Fibroblast of skin of right quadriceps (primary cell): ENCODE measurements at regions not wholly inside any gene's neighbourhood (a gene's known extent, or its start where the extent isn't known, plus 50 kb on each side); places are given as distances from the start of the nearest gene placed in this dataset.
A peak's percentile ranks its signal among the peaks of the same experiment; 100 is the strongest.
"Not testable (repeated sequence)": the region's sequence is repeated elsewhere in the genome, so short reads cannot be mapped to it uniquely, and the experiment has no call there.

Experiments used
- DNase-seq: peaks from one replicate; pipeline ENCODE4 v3.0.0-alpha.2; 2013

DNA sequence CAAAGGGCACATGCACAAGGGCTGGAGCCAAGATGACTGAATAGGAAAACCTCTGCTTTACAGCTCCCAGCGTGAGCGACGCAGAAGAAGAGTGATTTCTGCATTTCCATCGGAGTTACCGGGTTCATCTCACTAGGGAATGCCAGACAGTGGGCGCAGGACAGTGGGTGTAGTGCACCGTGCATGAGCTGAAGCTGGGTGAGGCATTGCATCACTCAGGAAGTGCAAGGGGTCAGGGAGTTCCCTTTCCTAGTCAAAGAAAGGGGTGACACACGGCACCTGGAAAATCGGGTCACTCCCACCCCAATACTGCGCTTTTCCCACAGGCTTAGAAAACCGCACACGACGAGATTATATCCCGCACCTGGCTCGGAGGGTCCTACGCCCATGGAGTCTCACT, 64.5 kb upstream of the HTR1E start:
- DNase-seq = not testable (repeated sequence)

DNA sequence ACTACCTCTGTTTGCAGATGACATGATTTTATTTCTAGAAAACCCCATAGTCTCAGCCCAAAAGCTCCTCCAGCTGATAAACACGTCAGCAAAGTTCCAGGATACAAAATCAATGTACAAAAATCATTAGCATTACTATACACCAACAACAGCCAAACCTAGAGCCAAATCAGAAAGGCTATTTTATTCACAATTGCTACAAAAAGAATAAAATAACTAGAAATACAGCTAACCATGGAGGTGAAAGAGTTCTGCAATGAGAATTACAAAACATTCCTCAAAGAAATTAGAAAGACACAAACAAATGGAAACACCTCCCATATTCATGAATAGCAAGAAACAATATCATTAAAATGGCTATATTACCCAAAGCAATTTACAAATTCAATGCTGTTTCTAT, 65.6 kb upstream of the HTR1E start:
- no peak for DNase-seq

DNA sequence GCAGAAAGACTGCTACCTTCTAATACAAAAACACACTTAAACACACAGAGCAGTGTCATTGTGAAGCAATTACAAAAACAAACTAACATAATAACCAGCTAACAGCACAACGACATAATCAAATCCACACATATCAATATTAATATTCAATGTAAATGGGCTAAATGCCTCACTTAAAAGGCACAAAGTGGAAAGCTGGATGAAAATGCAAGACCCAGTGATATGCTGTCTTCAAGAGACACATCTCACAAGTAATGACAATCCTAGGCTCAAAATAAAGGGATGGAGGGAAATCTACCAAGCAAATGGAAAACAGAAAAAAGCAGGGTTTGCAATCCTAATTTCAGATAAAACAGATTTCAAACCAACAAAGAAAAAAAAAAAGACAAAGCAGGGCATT, 67.8 kb upstream of the HTR1E start:
- no peak for DNase-seq

DNA sequence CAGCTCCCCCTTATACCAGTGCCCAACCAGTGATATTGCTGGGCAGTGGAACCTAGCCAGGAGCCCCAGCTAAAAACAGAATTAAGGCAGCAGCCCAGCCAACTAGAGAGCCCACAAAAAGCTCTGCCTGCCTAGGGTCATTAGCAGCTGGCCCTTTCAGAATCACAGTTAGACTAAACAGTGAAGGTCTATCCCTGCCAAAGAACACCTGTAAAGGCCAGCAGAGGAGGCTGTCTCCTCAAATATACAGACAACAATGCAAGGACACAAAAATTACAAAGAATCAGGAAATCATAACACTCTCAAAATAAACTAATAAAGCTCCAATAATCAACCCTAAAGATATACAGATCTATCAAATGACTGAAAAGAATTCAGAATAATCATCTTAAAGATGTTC, 77.8 kb upstream of the HTR1E start:
- no peak for DNase-seq

DNA sequence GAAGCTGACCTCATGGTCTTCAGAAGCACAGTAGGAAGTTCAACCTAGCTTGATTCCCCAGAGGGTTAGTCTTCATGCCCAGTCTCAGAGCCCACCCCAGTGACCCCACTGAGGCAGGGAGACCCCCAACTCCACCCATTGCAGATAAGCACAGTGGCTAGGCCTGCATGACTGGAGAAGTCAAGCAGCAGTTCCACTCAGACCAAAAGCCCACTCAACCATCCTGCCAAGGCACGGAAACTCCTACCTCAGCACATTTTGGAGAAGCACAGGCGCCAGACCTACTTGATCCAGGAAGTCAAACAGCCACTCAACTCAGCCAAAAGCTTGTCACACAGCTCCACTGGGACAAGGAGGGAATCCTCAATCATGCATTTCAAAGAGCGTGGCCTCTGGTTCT, 78.4 kb upstream of the HTR1E start:
- no peak for DNase-seq

DNA sequence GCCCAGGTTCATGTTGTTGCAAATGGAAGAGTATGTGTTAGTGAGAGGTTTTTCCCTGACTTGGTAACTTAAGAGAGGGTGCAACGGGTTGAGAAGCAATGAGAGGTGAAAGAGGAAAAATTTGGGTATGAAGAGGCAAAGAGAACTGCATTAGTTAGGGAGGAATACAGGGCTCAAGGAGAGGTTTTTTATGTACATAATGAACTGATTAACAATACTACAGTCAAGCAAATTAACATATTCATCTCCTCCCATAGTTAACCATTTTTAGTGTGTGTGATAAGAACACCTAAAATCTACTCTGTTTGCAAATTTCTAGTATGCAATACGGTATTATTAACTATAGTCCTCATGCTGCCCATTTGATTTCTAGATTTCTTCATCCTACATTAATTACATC, 79.5 kb upstream of the HTR1E start:
- no peak for DNase-seq

DNA sequence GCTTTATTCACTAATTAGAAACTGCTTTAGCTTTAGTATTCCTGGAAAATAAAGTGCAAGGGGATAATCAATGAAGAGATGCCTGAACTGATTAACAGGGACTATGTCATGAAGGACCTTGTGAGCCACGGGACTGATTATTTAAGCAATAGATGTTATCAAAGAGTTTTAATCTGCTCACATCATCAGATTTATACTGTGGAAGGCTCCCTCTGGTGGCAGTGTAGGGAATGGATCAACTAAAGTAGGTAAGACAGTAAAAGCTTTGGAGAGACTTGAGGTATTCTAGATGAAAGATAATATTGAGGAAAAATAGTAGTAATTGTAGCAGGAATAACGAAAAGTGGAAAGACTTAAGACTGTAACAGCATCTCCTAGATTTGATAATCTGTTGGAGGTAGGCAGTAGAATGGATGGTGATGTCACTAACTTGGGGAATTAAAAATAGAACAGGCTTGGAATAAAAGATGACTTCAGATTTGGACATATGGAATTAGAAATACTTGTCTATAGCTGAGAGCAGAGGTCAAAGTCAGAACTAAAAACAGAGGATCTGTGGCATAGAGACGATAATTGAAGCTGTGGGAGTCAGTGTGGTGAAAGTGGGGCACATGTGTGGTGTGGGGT, 80.3 kb upstream of the HTR1E start:
- DNase-seq = peak; percentile 14

DNA sequence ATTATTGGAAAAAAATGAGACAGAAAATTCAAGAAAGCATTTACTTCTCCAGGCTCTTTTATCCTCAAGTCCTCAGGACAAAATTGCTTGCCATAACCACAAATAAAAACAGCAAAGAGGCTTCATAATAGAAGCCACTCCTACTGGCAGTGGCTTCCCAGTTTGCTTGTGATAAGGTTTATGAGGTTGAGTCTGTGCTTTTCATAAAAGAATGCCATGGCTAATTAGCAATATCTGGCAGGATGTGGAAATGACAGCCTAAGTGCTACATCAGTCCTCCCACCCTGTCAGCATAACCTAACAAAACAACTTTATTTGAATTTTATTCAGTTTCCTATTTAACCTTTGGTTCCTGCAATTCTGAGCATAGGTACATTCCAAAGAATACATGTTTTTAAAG, 80.9 kb upstream of the HTR1E start:
- DNase-seq = no peak

DNA sequence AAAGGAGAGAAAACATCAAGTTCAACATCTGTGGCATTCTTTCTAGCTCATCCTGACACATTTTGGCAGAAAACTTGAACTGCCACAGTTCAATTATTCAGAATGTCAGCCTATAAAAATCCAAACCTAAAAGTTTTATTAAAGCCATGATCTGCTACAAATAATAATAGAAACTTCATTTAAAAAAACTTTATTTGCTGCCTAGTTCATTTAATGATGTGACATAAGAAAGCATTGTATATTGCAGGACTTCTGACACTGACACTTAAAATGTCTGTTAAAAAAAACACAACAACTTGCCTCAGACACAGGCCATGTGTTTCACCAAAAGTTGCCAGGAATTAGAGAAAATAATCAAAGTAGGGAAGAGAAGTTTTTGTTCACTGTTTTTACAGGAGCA, 88.3 kb upstream of the HTR1E start:
- no peak for DNase-seq

DNA sequence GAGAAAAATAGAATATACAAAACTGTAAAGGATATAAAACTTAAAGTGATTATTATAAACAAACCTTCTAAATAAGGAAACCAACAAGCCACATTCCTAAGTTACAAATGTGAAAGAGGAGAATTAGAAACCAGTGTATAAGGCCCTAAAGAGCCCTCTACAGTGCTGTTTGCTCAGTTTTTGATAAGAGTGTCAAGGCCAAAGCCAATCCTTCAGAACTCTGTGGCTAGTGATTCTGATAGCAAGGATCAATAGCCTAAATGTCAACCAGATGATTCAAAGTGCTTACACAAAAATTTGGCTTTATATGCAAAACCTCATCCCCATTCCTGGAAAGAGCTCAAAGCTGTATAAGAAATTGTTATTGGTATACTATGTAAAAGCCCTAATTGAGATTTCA, 104.6 kb upstream of the HTR1E start:
- no peak for DNase-seq

DNA sequence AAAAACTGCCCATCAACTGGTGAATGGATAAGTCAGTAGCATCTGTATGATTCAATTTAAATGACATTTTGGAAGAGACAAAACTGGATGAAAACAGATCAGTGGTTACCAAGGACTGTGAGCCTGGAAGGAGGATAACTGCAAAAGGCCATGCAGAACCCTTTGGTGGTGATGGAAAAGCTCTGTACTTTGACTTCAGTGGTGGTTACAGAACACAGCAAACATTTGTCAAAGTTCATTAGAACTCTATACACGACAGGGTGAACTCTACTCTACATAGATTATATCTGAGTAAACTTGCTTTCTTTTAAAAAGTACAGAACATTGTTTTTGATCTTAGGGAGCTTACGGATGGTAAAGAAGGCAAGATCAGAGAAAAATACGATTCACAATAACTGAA, 111.9 kb upstream of the HTR1E start:
- DNase-seq = no peak

DNA sequence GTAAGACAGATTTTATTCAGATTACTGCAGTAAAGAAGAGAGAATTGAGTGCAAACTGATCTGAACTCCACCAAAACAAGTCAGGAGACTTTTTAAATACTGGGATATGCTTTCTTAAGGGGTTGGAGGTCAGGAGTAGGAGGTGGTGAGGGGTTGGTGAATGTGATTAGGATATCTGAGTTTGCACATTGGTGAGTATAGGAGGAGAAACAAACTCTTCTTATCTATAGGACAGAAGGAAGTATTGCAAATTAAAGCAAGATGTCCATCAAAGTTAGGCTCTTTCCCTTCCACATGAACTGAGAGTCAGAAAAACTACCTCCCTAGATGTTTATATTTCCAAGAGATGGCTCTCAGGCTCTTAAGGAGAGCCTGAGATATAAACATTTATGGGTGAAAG, 114.6 kb upstream of the HTR1E start:
- DNase-seq = no peak

DNA sequence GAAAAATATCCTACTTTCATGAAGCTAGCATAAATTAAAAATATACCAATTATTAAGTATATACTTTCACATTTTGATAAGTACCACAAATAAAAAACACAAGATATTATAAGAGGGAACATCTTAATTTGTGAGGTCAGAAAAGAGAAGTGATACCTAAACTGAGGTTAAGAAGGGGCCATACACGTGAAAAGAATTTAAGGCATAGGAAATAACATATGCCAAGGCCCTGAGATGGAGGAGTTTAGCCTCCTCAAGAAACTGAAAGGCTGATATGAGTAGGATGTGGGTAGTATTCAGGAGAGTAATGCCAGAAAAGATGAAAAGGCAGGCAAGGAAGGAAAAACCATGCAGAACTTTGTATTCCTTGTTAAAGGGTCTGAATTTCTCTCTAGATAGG, 116.6 kb upstream of the HTR1E start:
- no peak for DNase-seq

DNA sequence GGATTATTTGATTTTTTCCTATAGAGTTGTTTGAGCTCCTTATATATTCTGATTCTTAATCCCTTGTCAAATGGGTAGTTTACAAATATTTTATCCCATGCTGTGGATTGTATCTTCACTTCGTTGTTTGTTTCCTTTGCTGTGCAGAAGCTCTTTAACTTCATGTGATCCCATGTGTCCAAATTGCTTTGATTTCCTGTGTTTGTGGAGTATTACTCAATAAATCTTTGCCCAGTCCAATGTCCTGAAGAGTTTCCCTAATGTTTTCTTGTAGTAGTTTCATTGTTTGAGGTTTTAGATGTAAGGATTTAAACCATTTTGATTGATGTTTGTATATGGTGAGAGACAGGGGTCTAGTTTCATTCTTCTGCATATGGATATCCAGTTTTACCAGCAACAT, 143.7 kb upstream of the HTR1E start:
- DNase-seq = no peak

DNA sequence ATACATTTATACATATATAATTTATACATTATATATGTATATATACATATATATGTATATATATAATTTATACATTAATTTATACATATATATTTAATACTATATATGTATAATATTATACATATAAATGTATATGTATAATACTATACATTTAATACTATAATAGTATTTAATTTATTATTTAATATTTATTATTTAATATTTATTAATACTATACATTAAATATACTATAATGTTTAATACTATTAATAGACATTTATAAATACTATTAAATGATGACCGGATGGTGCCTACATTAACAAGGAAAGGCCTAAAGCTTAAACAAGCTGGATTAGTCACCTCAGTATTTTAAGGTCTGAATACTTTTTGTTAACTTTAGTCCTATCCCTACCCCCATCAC, 145.9 kb upstream of the HTR1E start:
- DNase-seq = no peak

DNA sequence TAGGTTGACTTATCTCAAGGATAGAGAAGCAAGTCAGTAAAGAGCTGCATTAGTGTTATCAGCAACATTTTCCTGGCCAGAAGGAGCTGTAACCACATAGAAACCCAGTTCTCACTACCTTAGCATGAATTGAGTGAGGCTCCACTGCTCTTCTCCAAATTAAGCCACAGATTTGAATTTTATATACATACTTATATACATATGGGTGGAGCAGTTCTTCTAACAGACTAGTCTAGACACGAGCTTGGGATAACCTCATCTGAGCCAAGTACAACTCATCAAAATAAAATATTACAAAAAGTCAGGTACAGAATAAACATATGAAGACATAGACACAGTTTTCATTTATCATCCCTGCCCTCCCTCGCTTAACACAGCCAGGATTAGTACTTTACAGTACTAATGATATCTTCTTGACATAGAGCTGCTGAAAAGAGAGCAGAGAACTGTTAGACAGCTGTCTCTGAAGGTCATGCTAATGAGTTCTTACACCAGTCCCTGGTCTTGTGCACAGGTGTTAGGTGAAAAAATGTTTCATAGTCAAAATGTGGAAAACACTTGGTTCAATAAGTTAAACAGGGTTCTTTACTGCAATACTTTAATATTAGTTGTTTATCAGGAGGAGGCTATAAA, 147.4 kb upstream of the HTR1E start:
- DNase-seq = no peak

DNA sequence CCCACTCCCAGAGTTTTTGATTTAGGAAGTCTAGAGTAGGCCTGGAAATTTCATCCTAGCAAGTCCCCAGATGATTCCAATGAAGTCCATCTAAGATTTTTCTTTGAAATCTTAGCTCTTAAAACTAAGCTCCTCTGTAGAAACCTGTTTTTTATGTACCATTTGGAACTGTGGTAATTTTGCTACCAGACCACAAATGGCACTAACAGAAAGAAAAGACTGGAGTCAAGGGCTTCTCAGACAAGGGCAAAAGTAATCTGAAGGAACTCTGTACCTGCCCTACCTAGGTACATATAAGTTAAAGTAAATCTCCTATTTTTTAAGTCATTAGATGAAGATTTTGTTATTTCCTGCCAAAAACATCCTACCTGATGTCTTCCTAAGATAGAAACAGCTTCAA, 155.0 kb upstream of the HTR1E start:
- DNase-seq = no peak

DNA sequence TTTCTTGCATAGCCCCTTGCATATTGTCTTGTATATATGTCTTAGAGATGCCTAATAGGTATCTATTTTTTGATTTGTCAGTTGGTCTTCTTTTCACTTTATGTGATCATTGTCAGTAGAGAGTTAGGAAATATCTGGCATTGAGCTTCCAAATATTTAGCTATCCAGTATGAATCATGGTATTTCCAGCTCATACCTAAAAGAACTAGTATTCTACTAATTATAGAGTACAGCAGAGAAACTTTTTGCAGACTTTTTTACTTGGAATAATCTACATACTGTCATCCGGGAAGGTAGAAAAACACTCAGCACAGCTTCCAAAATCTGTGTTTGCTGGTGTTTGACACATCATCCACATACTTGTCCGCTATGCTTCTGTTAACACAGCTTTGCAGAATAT, 156.4 kb upstream of the HTR1E start:
- no peak for DNase-seq

DNA sequence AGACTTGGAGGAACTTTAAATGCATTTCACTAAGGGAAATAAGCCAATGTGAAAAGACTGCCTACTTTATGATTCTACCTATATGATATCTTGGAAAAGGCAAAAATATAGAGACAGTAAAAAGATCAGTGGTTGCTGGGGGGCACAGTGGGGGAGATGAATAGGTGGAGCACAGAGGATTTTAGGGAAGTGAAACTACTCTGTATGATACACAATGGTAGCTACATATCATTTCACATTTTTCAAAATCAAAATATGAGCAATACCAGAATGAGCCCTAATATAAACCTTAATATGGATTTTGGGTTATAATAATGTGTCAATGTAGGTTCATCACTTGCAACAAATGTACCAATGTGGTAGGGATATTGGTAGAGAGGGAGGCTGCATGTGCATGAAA, 161.4 kb upstream of the HTR1E start:
- DNase-seq = no peak

DNA sequence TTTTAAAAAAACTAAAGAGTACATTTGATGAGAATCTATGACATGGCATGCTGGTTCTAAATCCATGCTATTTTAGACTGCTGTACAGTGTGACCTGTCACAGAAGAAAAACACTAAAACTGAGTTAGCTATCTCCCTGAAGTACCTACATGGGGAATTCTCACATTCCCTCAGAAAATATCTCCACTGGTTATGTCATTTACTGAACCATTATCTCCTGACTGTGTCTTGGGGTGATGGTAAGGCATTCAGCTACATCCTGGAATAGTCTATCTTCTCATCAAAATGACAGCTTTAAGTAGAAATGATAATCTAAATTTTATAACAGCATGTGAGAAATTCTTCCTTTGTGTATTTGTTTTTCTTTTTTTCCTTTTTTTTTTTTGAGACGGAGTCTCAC, 172.1 kb upstream of the HTR1E start:
- DNase-seq = no peak

DNA sequence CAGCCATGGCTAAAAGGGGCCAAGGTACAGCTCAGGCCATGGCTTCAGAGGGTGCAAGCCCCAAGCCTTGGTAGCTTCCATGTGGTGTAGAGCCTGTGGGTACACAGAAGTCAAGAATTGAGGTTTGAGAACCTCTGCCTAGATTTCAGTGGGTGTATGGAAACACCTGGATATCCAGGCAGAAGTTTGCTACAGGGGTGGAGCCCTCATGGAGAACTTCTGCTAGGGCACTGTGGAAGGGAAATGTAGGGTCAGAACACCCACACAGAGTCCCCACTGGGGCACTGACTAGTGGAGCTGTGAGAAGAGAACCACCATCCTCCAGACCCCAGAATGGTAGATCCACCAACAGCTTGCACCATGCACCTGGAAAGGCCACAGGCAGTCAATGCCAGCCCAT, 177.4 kb upstream of the HTR1E start:
- DNase-seq = not testable (repeated sequence)

DNA sequence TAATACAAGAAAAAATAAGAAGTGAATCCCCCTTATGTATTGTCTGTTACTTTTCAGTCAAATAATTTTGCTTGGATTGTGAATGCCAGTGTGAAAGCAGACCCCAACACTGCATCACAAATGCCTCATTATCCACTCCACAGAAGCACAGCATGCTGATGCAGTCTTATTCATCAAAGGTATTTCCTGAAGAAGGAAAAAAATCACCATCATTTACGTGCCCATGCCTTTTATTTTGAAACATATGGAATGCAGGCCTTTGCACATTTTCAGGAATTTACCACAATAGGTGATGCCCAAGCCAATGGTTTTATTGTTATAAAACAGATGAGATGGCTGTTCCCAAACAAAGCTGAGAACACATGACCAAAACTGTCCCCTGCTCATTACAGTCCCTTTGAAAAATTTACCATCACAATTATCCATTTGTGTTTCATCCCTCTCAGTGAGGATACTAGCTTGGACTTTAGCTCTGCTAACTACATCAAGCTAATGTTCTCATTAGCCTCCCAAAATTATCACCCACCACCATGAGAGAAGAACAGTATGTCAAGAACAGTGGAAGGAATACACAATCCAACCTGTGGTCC, 180.6 kb upstream of the HTR1E start:
- DNase-seq = no peak

DNA sequence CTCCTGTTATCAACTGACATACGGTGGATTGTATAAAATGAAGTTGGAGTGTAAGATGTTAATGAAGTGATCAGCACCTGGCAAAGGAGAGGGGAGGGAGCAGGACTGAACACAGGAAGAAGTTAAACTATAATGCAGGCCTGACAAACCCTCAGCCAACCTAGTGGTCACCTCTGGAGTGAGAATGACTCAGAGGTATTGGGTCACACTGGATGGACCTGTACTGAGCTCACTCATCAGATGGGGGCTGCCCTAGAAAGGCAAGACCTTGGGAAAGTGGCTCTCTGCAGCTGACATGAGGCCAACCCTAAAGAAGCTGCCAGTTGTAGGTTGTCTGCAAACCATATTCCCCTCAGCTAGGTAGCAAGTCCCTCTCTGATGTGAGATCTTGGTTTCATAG, 193.3 kb upstream of the HTR1E start:
- DNase-seq = no peak

DNA sequence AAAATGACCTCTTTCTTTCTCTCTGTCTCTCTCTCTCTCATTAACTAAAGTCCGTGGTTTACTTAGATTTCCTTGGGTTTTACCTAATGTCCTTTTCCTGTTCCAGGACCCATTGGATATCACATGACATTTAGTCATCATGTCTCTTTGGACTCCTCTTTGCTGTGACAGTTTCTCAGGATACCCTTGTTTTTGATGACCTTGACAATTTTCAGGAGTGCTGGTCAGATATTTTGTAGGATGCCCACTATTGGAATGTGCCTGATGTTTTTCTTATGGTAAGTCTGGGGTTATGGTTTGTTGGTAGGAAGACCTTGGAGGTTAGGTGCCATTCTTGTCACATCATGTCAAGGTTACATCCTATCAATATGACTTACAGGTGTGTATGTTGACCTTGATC, 199.2 kb upstream of the HTR1E start:
- no peak for DNase-seq

DNA sequence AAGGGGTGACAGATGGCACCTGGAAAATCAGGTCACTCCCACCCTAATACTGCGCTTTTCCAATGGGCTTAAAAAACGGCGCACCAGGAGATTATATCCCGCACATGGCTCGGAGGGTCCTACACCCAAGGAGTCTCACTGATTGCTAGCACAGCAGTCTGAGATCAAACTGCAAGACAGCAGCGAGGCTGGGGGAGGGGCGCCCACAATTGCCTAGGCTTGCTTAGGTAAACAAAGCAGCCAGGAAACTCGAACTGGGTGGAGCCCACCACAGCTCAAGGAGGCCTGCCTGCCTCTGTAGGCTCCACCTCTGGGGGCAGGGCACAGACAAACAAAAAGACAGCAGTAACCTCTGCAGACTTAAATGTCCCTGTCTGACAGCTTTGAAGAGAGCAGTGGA, 205.7 kb upstream of the HTR1E start:
- not testable (repeated sequence) for DNase-seq
